GM18520 (cell line): ENCODE measurements at regions not wholly inside any gene's neighbourhood (a gene's known extent, or its start where the extent isn't known, plus 50 kb on each side); places are given as distances from the start of the nearest gene placed in this dataset.

Experiments used
- ATAC-seq: cut with Tn5 transposase; IDR thresholded peaks from one replicate; pipeline ENCODE4 v1.9.1; 2021; ENCODE audit not compliant: unreplicated experiment

DNA sequence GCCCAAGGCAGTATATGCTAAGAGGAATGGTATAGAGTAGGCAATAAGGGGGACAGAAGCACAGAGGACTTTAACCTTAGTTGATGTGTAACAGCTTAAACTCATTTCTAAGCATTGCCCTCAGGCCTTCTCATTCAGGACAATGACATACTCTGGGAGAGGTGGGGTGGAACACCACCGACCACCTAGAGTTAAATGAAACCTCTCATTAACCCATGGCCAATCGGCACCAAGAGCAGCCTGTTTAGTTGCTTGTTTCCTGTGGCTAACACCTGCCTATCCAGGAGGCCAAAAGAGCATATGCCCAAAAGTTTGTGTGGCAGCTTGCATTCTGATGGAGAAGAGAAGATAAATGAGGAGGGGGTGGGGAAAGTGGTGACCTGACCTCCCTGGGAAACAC is 50.0 kb downstream of the PABIR2 start:
- ATAC-seq = no peak

GRCh38 chrX:134746410-134746785 is 50.6 kb downstream of the PABIR2 start:
- ATAC-seq = no peak

DNA sequence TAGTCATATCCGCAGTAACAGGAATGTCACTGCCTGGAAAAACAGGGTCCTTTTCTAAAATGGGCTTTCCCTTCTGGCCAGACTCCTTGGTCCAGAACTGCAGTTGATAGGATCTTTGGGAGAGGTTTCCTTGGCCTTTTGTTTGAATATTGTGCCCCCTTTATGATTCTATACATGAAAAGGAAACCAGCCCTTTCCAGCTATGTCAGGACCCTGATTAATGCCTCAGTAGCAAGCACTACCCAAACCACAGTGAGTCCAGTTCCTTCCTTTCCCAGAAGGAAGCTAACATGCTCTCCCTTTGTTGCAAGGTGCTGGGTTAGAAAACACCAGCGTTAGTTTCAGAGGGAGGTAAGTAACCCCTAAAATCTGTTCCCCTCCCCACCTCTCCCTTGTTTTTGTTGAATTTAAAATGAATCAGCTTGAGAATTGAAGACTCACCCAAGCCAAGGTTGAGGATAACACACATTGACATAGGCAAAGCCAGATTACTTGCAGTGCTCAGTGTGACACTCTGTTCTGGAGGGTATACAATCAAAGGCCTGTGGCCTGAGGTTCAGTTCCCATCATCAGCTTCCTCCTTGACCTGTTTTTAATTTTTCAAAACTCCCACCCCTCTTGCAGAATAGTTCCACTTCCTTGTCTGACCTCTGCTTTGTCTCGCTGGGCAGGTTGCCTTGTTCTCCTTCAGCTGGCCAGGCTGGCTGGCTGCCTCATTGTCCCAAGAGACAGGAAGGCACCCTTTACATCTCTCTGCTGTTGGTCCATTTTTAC is 51.2 kb downstream of the PABIR2 start:
- no peak for ATAC-seq

DNA sequence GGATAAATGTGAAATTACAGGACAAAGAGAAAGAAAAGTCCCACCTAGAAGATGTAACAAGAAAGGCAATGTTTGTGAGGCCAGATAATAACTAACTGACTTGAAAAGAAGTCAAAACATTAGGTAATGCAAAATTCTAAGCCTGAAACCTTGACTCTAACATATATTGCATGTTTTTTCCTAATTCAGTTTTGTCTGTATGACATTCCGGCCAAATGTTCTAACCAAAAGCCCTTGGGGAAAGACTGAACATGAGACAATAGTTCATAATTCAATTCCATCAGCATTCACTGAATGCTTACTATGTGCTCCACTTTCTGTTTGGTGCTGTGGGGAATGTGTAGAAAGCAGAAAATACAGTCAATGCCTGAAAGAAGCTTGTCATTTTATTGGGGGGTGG is 53.9 kb downstream of the PABIR2 start:
- ATAC-seq = no peak

DNA sequence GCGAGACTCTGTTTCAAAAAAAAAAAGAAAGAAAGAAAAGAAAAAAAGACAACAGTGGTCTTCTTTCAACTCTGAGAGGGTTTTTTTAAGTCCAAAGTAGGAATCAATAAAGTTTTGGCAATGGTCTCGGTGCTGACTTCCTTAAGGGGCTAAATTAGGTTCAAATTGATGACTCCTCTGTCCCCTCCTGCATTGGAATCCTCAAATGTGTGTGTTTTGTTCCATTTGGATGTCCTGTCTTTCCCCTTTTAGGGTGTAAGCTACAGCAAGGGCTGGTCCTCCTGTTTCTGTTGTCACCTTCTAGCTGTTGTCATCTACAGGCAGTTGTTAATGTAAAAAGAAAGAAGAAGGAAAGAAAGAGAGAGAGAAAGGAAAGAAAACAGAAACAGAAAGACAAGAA is 54.4 kb downstream of the PABIR2 start:
- ATAC-seq = no peak

GRCh38 chrX:134741746-134742145 is 55.3 kb downstream of the PABIR2 start:
- no peak for ATAC-seq

GRCh38 chrX:134738986-134739740 is 57.8 kb downstream of the PABIR2 start:
- no peak for ATAC-seq

GRCh38 chrX:134738445-134738844 is 58.6 kb downstream of the PABIR2 start:
- ATAC-seq = no peak

GRCh38 chrX:134737721-134738369 is 59.2 kb downstream of the PABIR2 start:
- ATAC-seq = no peak

DNA sequence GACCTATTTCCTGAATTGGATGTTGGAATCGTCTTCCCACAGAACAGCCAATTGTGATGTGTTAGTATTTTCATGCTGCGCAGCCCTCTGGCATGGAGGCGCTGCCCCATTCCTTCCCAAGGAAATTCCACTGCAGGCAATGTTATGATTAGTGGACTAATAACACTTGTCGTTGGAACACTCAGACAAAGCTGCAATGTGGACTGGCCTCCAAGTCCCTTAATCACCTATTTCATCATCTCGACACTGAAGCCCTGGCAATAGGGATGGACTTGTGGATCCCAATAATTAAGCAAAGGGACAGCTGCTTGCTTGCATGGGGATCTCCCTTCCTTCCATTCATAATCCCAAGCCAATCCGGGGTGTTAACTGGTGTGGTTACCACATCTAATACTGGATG is 59.9 kb downstream of the PABIR2 start:
- no peak for ATAC-seq

- ATAC-seq = no peak
These were observed 60.6 kb downstream of the PABIR2 start for GRCh38 chrX:134736356-134736755.

DNA sequence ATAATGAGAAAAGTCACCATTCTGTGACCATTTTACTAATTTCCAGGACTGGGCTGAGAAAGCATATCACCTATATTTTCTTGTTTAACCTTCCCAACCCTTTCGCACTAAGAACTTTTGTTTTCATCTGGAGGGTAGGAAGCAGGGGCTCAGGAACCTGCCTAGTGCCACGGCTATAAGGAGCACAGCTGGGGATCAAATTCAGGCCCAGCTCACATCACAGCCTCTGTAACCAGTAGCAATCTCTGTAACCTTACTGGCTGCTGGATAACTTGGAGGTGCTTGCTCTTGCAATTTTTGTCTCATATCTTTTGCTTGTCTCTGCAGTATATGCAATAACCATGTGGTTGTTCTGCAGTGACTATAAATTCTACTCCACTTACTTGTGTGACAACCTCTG is 62.0 kb downstream of the PABIR2 start:
- ATAC-seq = no peak

DNA sequence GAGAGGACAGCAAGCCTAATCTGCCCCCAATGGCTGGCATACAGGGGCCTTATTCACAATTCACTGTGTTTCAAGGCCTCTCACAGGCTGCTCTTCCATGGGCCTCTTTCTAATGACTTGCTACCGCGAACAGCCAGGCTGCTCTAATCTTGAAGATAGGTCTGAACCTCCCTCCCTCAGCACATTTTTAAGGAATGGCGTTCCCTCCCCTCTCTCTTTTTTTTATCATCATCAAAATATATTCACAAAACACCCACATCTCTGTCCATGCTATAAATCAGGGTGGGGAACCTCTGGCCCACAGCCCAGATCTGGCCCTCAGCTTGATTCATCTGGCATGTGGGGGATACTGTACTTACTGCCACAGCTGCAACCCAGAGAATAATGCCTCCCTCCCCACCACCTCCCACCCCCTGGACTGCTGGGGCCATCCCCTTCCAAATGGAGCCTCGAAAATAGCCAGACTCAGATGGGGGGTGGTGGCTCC is 62.5 kb downstream of the PABIR2 start:
- no peak for ATAC-seq

GRCh38 chrX:134733591-134733990 is 63.4 kb downstream of the PABIR2 start:
- ATAC-seq = no peak

- no peak for ATAC-seq
These were observed 64.3 kb downstream of the PABIR2 start for GRCh38 chrX:134732676-134733075.

DNA sequence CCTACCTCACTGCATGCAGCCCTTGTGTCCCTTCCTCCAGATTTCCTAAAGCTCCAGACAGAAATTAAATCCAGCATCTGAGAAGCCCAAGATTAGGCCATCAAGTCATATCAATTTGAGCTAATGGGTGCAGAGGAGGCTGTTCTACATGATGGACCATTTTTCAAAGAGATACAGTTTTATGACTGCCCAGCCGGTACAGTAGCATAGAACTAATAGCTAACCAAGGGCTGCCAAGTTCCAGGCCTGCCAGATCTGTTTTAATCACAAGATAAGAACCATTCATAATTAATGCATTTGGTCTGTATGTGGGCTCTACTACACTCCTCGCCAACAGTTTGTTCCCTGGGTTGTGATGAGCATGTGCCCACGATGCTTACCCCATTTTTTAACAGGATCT is 64.9 kb downstream of the PABIR2 start:
- no peak for ATAC-seq

DNA sequence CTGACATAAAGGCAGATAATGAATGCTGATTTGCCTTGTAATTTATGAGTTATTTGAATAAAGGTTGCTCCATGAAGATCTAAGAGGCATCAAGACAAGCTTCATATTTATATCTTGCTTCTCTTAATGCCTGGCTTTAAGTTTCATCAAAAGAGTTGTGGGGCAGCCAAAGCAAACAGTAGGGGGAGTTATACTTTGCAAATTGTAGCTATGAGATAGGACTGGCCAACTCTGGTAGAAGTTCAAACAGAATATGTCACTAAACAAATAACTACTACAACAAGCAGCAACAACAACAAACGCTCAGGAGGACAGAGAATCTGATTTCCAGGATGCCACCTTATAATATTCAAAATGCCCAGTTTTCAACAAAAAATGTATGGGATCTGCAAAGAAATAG is 69.1 kb upstream of the PLAC1 start:
- no peak for ATAC-seq

DNA sequence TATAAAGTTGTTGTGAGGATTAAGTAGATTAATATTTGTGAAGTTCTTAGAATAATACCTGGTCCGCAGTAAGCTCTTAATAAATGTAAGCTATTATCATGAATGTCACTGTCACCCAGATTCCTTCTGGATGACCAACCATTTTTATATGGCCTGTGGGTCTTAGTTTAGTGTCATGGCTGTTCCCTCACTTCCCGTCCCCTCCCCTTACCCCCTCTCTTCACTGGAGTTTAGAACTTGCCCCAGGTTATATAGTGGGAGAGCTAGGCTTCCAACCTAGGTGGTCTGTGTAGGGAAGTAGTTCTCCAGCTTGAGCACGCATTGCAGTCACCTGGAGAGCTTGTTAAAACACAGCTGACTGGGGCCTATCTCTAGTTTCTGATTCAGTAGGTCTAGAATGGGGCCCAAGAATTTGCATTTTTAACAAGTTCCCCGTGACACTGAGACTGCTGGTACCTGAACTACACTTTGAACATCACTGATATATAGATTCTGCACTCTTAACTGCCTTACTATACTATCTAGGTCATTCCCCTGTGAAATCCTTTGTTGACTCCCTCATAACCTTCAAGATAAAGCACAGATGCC is 66.9 kb upstream of the PLAC1 start:
- ATAC-seq = no peak

- ATAC-seq = no peak
These were observed 63.7 kb upstream of the PLAC1 start for GRCh38 chrX:134721766-134722532.

GRCh38 chrX:134718966-134719317 is 60.7 kb upstream of the PLAC1 start:
- peak; percentile 60 for ATAC-seq
